Thyroid gland (tissue), 4 donors: ENCODE measurements at regions not wholly inside any gene's neighbourhood (a gene's known extent, or its start where the extent isn't known, plus 50 kb on each side); places are given as distances from the start of the nearest gene placed in this dataset.

Experiments used
- DNase-seq, 2 donors: peaks; one replicate each; pipeline ENCODE4 v3.0.0-alpha.2; 2019
- H3K27ac ChIP-seq, 3 donors: fragments of 200-600 bp; sonication (generic); 1 replicate in 2 of 3; 2 replicates in 1 of 3; pipeline ENCODE4 v1.5.1; 2016 to 2019; ENCODE audit warnings: mild to moderate bottlenecking in 1 of 3, moderate library complexity in 1 of 3
- H3K27me3 ChIP-seq: fragments of 200-600 bp; sonication (generic); one replicate; pipeline ENCODE4 v1.5.1; 2019
- H3K36me3 ChIP-seq, 2 donors: fragments of 200-600 bp; sonication (generic); one replicate each; pipeline ENCODE4 v1.5.1; 2016 to 2019
- H3K4me1 ChIP-seq, 2 donors: fragments of 200-600 bp; sonication (generic); one replicate each; pipeline ENCODE4 v1.5.1; 2017 to 2019
- H3K4me3 ChIP-seq, 3 donors: fragments of 200-600 bp; sonication (generic); replicated peaks in 1 of 3; 1 replicate in 2 of 3; 2 replicates in 1 of 3; pipeline ENCODE4 v1.5.1; 2016; ENCODE audit warnings: mild to moderate bottlenecking in 1 of 3
- H3K9me3 ChIP-seq: fragments of 200-600 bp; sonication (generic); one replicate; pipeline ENCODE4 v1.5.1; 2017
- POLR2A ChIP-seq, 2 donors: fragments of 450-650 bp; IDR thresholded peaks; one replicate each; pipeline ENCODE4 v1.6.1; 2017; ENCODE audit warnings: antibody characterized with exemption in 2 of 2, mild to moderate bottlenecking in 2 of 2, moderate library complexity in 1 of 2
- WGBS, 2 donors: methylation state at CpG; one replicate each; pipeline ENCODE4 v1.1.5; 2017; 5-methylcytosine and 5-hydroxymethylcytosine counted together
- intact Hi-C: fragments of 100-400 bp; cut with DNase I; formaldehyde crosslinking; loops from one replicate; pipeline ENCODE4 v1.15.1; 2023
- TF ChIP-seq, protein P1 (sequence below), 6 experiments: fragments of 200-600 bp in 3 of 6; fragments of 450-650 bp in 3 of 6; sonication (generic) in 3 of 6; IDR thresholded peaks; one replicate each; pipeline ENCODE4 v1.5.1; 2016 to 2019; ENCODE audit warnings: antibody characterized with exemption in 6 of 6, mild to moderate bottlenecking in 2 of 6, inconsistent platforms in 1 of 6, moderate library complexity in 1 of 6

DNA sequence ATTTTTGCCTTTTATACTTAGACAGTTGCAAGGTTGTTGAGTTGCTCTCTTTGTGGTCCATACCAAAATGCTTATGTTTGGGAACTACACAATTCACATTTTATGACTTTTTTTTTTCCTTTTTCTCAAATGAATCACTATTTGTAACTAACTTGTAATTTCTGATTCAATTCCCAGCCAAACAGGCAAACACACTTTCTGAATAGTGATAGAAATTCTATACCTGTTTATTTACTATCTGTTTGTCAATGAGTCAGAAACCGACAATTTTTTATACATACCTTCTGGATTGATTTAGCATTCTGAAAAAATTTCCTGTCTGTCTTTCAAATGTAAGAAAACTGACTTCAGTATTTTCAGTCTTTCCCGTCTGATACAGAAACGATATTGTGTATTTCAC is 69.1 kb downstream of the MBL2 start:
- Histone ChIP-seq H3K4me1 (no peaks in the 10 kb centered on the region), H3K27me3 (no peaks in the 10 kb centered on the region), H3K9me3 (no peaks in the 10 kb centered on the region), H3K27ac (no peak overlapping the region), H3K36me3 (no peaks in the 10 kb centered on the region), H3K4me3 (no peak overlapping the region)
- intact Hi-C loops: no loop called here
- DNase-seq: no peak
- TF ChIP-seq, protein P1, sequence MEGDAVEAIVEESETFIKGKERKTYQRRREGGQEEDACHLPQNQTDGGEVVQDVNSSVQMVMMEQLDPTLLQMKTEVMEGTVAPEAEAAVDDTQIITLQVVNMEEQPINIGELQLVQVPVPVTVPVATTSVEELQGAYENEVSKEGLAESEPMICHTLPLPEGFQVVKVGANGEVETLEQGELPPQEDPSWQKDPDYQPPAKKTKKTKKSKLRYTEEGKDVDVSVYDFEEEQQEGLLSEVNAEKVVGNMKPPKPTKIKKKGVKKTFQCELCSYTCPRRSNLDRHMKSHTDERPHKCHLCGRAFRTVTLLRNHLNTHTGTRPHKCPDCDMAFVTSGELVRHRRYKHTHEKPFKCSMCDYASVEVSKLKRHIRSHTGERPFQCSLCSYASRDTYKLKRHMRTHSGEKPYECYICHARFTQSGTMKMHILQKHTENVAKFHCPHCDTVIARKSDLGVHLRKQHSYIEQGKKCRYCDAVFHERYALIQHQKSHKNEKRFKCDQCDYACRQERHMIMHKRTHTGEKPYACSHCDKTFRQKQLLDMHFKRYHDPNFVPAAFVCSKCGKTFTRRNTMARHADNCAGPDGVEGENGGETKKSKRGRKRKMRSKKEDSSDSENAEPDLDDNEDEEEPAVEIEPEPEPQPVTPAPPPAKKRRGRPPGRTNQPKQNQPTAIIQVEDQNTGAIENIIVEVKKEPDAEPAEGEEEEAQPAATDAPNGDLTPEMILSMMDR (IDR thresholded peaks at IDR 0.05): no peak
- no peak for TF ChIP-seq POLR2A (IDR thresholded peaks at IDR 0.05)
- 86 to 89% methylated on average over 3 of the region's 3 CpGs for WGBS, 2 donors

DNA sequence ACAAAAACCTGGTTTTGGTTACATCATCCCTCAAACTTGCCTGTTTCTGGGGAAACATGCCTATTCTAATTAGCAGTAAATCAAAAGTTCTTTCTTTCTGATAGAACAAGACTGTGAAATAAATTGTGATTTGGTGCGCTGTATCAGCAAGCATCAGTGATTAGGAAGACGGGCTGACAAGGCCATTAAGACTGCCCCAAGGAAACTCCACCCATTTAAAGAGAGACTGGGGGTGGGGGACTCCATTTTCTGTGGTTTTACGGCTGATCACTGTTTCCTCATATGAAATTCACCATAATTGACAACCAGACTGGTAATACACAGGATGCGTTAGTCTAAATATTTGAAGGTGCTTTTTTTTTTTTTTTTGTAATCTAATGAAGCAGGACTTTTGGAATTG is 68.7 kb downstream of the MBL2 start:
- no peaks in the 10 kb centered on the region for H3K9me3 ChIP-seq
- intact Hi-C loops: no loop called here
- H3K27ac ChIP-seq: no peak overlapping the region
- H3K36me3 ChIP-seq: no peaks in the 10 kb centered on the region
- WGBS, 2 donors: 70 to 74% methylated on average over 4 of the region's 4 CpGs
- no peak for DNase-seq
- H3K4me1 ChIP-seq: no peaks in the 10 kb centered on the region
- no peak overlapping the region for H3K4me3 ChIP-seq
- no peaks in the 10 kb centered on the region for H3K27me3 ChIP-seq
- TF ChIP-seq POLR2A (IDR thresholded peaks at IDR 0.05): no peak
- TF ChIP-seq, protein P1 (IDR thresholded peaks at IDR 0.05): no peak

DNA sequence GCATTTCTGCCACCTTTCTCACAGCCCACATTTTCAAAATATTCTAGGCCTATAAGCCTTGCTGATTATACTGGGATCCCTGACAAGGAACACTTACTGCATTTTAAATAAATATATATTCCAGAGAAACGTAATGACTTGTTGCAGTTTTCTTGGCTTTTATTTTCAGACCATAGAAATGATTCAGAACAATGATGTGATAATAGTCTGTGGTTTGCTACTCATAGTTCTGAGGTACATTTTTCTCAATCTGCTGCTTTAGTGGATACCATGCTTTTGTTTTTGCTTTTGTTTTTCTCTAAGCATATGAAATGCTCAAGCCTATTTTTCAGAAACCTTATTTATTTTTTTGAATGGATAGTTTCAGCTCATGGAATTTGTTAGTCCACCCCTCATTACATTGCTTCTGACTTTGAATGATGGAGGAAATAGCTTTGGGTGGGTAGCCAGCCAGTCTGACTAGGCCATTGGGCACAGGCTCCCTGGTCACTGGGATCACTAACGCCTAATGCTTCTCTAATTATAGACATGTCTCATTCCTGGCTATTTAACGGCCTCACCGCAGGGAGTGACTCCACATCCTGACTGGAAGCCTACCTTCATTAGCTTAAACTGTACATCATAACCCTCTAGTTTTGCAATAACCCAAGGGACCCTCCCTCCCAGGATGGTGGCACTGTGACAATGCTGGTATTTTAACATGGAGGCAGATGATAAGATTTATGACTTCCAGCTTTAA is 66.1 kb downstream of the MBL2 start:
- 72 to 85% methylated on average over 4 of the region's 4 CpGs for WGBS, 2 donors
- Histone ChIP-seq H3K27ac (no peak overlapping the region), H3K4me3 (no peak overlapping the region), H3K36me3 (no peaks in the 10 kb centered on the region), H3K27me3 (no peaks in the 10 kb centered on the region), H3K4me1 (no peaks in the 10 kb centered on the region), H3K9me3 (no peaks in the 10 kb centered on the region)
- DNase-seq: no peak
- no peak for TF ChIP-seq POLR2A (IDR thresholded peaks at IDR 0.05)
- TF ChIP-seq, protein P1 (IDR thresholded peaks at IDR 0.05): no peak
- intact Hi-C loops: no loop called here
